NCI-H1092 treated with DMSO at 0.1 percent for 48 hours (cell line): ENCODE measurements at regions not wholly inside any gene's neighbourhood (a gene's known extent, or its start where the extent isn't known, plus 50 kb on each side); places are given as distances from the start of the nearest gene placed in this dataset.

Experiments used
- DNase-seq: peaks from one replicate; lab custom pipeline; 2025; lab: John Stamatoyannopoulos, UW

DNA sequence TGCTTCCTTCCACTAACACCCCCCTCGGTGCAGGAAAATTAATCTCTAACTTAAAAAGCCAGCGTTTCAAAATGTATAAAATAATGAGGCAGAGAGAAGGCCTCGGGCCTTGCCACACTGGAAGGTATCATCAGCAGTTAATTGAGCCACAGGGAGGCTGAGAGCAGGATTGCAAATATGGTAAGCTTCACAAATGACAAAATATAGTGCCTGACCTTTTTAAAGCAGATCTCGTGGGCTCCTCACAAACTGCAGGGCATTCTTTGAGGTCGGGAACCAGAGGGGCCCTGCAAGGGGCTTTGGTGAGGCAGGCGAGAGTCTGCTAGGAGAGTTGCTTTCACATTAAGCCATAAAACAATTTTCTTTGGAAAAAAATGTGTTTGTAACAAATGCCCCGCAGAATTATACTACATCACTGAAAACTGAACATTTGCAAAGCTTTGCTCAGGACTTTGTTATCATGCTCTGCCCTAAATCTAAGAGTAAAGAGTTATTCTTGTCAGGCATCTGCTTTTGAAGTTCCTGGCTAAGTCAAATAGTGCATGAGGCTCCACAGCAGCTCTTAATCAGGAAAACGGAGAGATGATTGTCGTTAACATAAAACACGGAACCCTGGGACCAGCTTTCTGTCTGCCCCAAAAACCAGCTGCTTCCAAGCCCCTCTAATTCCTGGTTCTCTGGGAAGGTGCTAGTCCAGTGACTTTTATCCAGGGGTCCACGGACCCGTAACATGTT lies 61.4 kb upstream of the SYT13 start:
- no peak for DNase-seq

DNA sequence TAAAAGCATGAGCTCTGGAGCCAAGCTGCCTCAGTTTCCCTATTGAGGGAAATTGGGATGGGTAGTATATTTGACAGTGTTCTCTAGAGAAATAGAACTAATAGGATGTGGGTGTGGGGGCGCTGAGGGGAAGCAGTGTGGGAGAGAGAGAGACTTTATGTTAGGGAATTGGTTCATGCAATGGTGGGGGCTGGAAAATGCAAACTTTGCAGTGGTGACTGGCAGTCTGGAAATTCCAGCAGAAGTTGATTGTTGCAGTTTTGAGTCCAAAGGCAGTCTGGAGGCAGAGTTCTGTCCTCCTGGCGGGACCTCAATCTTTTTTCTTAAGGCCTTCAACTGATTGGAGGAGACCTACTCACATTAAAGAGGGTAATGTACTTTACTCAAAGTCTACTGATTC lies 59.4 kb upstream of the SYT13 start:
- DNase-seq = no peak

DNA sequence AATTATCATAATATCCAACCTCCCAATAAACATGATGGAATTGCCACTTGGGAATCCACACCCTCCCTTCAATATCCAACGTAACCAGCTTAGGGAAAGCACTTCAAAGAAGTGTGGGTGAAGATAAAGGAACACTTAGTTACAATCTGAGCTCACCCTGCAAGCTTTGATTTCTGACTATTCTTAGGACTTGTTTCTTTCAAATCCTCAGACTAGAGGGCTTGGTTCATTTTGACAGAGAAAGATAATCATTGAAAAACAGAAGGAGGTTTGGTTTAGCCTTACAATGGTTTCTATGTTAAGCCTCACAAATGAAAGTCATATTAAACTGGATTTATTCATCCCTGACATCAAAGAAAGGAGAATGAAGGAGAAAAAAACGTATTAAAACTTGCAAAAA lies 57.9 kb upstream of the SYT13 start:
- DNase-seq = no peak

DNA sequence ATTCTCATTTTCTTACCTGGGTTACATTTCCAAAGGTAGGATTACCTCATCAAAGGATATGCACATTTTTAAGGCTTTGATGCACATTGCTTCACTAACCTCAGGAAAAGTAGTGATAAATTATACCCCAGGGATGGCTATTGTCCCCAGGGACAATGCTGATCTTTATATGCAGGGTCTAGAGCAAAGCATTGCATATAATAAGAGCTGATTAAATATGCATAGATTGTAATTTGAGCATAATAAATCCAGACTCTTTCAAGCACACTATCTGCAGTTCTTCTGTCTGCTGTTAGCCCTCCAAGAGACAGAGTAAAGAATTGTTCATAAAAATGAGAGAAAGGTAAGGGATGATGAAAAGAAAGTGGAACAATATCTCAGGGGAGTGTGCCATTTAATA lies 57.3 kb upstream of the SYT13 start:
- DNase-seq = no peak

DNA sequence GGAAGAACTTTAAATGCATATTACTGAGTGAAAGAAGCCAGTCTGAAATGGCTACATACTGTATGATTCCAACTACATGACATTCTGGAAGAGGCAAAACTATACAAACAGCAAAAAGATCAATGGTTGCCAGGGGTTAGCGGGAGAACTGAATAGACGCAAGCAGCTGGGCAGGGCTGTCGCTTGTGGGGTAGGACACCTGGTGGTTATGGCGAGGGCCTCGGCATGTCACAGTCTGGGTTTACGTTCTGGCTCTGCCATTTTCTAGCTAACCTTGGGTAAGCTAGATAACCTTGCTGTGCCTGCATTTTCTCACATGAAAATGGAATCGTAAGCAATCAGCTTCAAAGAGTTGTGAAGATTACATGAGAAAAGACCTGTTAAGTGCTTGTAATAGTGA lies 55.2 kb upstream of the SYT13 start:
- peak; percentile 28 for DNase-seq

DNA sequence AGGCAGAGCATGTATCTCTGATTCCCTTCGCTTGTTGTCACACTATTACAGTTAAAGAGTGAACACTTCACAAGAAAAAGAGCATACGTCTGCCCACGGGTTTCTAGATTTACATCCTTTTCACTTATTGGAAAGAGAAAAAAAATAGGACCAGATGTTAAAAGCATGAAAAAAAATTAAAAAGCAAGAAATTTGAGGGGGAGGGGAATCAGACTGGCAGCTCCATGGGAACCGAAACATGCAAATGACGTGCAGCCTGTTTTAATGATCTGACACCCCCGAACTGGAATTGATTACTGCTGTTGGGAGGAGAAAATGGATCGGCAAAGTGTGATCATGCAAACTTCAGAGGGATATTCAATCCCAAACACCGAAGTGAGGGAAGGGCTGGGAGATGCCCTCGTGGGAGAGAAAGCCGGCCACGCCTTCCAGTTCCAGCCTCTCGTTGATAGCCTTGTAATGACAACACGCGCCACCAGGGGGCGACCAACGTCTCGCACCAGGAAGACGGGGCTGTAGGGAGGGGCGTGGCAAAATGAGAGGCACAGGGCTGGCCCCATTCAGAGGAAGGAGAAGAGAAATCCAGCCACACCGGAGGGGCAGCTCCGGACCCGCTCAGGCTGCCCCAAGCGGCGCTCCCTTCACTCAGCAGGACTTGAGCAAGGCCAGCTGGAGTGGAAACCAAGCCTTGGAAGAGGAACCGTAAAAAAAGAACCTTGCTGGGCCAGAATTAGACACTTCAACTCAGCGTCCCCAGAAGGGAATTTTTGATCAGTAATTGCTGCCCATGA lies 53.8 kb upstream of the SYT13 start:
- peak; percentile 89 for DNase-seq

DNA sequence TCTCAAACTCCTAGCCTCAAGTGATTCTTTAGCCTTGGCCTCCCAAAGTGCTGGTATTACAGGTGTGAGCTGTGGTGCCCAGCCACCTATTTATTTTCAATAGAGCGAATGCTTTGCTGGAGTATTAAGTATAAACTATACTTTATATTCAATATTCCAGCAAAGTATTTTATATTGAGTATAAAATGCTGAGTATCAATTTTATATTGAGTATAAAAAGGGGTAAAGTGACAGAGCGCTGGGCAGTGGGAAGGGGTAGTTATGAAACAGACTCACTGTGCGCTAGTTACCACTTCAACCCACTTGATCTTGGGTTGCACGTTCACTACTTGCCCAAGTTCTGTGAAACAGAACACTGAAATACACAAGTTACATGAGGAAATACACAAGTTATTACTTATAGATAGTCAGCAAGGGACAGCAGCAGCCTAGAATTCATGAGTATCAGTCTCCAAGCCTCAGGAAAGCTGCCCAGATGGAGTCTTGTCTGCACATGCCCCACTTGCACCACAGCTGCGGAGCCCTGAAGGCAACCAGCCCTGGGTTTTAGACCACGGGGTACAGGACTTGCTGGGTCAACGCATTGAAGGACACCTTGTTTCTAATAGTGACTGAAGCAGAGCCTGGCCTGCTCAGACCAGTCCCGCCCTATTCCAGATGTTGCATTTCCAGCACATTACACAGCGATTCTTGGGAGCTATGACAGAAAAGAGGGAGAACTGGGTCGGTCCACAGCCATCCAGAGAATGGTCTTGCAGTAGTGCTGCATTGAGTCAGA lies 51.6 kb upstream of the SYT13 start:
- DNase-seq = no peak

DNA sequence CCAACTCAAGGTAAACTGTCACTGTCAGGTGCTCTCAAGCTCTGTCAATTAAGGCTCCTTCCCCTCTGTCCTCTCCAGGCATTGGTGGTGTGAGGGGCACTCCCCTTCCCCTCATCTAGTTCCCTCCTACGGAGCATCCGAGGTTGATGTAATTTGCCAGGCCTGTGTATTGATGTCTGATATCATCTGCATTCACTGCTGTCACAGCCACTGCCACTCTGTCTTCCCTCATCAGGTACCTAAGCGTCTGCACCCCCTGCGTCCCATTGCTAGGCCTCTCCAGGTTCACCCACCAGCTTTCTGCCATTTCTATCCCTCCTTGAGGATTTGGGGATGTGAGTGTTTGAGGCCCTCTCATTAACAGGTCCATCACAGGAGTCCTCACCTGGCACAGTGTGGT lies 50.0 kb upstream of the SYT13 start:
- DNase-seq = peak; percentile 13
